ENCODE measurements at regions not wholly inside any gene's neighbourhood (a gene's known extent, or its start where the extent isn't known, plus 50 kb on each side); places are given as distances from the start of the nearest gene placed in this dataset.

DNA sequence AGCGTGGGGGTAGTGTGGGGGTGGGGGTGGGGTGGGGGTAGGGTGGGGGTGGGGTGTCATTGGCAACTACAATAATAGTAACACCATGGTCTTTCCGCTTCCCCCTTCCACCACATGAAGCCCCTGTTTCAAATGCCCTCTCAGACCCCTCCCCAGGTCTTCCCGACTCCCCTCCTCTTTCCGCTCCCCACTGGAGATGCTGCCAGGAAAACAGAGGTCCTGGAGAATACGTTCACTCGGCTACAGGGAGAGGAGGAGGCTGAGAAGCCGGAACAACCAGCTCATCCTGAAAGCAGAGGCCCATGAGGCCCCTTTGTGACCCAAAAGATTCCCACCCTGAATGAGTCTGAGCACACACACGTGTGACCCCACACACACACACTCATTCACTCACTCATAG lies 75.4 kb downstream of the CPN2 start:
- Histone ChIP-seq H3K27me3 (ENCODE audit: insufficient read depth, low read length, poor library complexity, severe bottlenecking) (no peaks in the 10 kb centered on the region), H3K4me2 (ENCODE audit: low read depth, low read length, poor library complexity, severe bottlenecking) (no peak overlapping the region), H2AFZ (ENCODE audit: low read length) (no peak overlapping the region), H3K4me3 (ENCODE audit: low read length, poor library complexity, severe bottlenecking) (no peak overlapping the region), H3K9me2 (replicated peaks; ENCODE audit: low read depth, low read length) (no peaks in the 10 kb centered on the region), H3F3A (ENCODE audit: low read depth) (peaks cover 6% of the 10 kb centered on the region; the same call in 1 of the 2 replicates), H3K9ac (ENCODE audit: low read depth, low read length, poor library complexity, severe bottlenecking) (no peak overlapping the region), H3K4me1 (ENCODE audit: insufficient read depth, low read length, poor library complexity, severe bottlenecking) (peaks cover 12% of the 10 kb centered on the region), H3K36me3 (ENCODE audit: insufficient read depth, low read length) (no peaks in the 10 kb centered on the region), H3K9me3 (ENCODE audit: insufficient read depth, low read depth, low read length) (no peaks in the 10 kb centered on the region), H3K79me2 (ENCODE audit: insufficient read depth, low read length) (no peaks in the 10 kb centered on the region), H4K20me1 (ENCODE audit: insufficient read depth, low read length, poor library complexity, severe bottlenecking) (no peaks in the 10 kb centered on the region)
- TF ChIP-seq CTCF (conservative IDR thresholded peaks at IDR 0.05; ENCODE audit: low read length) (no peak), EZH2phosphoT487 (IDR thresholded peaks at IDR 0.05; ENCODE audit: borderline replicate concordance) (no peak)

GRCh38 chr3:194276768-194277103 lies 74.4 kb downstream of the CPN2 start:
- Histone ChIP-seq H3K9ac (ENCODE audit: low read depth, low read length, poor library complexity, severe bottlenecking) (no peak overlapping the region), H3K27me3 (ENCODE audit: insufficient read depth, low read length, poor library complexity, severe bottlenecking) (no peaks in the 10 kb centered on the region), H3K9me2 (replicated peaks; ENCODE audit: low read depth, low read length) (no peaks in the 10 kb centered on the region), H3K4me3 (ENCODE audit: low read length, poor library complexity, severe bottlenecking) (no peak overlapping the region), H3K36me3 (ENCODE audit: insufficient read depth, low read length) (no peaks in the 10 kb centered on the region), H3F3A (ENCODE audit: low read depth) (peaks cover 6% of the 10 kb centered on the region; the same call in 1 of the 2 replicates), H4K20me1 (ENCODE audit: insufficient read depth, low read length, poor library complexity, severe bottlenecking) (no peaks in the 10 kb centered on the region), H2AFZ (ENCODE audit: low read length) (no peak overlapping the region), H3K4me1 (ENCODE audit: insufficient read depth, low read length, poor library complexity, severe bottlenecking) (peaks cover 9% of the 10 kb centered on the region), H3K9me3 (ENCODE audit: insufficient read depth, low read depth, low read length) (no peaks in the 10 kb centered on the region), H3K79me2 (ENCODE audit: insufficient read depth, low read length) (no peaks in the 10 kb centered on the region), H3K4me2 (ENCODE audit: low read depth, low read length, poor library complexity, severe bottlenecking) (no peak overlapping the region)
- TF ChIP-seq CTCF (conservative IDR thresholded peaks at IDR 0.05; ENCODE audit: low read length) = no peak
- TF ChIP-seq EZH2phosphoT487 (IDR thresholded peaks at IDR 0.05; ENCODE audit: borderline replicate concordance) = no peak

- Histone ChIP-seq H3K9me3 (ENCODE audit: insufficient read depth, low read depth, low read length) (no peaks in the 10 kb centered on the region), H4K20me1 (ENCODE audit: insufficient read depth, low read length, poor library complexity, severe bottlenecking) (no peaks in the 10 kb centered on the region), H3K4me3 (ENCODE audit: low read length, poor library complexity, severe bottlenecking) (no peak overlapping the region), H3K4me2 (ENCODE audit: low read depth, low read length, poor library complexity, severe bottlenecking) (no peak overlapping the region), H3K27me3 (ENCODE audit: insufficient read depth, low read length, poor library complexity, severe bottlenecking) (no peaks in the 10 kb centered on the region), H3K36me3 (ENCODE audit: insufficient read depth, low read length) (no peaks in the 10 kb centered on the region), H3K9me2 (replicated peaks; ENCODE audit: low read depth, low read length) (no peaks in the 10 kb centered on the region), H3K9ac (ENCODE audit: low read depth, low read length, poor library complexity, severe bottlenecking) (no peak overlapping the region), H2AFZ (ENCODE audit: low read length) (no peak overlapping the region), H3F3A (ENCODE audit: low read depth) (peaks cover 6% of the 10 kb centered on the region; the same call in 1 of the 2 replicates), H3K79me2 (ENCODE audit: insufficient read depth, low read length) (no peaks in the 10 kb centered on the region), H3K4me1 (ENCODE audit: insufficient read depth, low read length, poor library complexity, severe bottlenecking) (peaks cover 9% of the 10 kb centered on the region)
- TF ChIP-seq EZH2phosphoT487 (IDR thresholded peaks at IDR 0.05; ENCODE audit: borderline replicate concordance) (no peak), CTCF (conservative IDR thresholded peaks at IDR 0.05; ENCODE audit: low read length) (no peak)
Measured at GRCh38 chr3:194277104-194277785, 73.9 kb downstream of the CPN2 start.

Data from Loucy (cell line).